ENCODE measurements at regions not wholly inside any gene's neighbourhood (a gene's known extent, or its start where the extent isn't known, plus 50 kb on each side); places are given as distances from the start of the nearest gene placed in this dataset.

DNA sequence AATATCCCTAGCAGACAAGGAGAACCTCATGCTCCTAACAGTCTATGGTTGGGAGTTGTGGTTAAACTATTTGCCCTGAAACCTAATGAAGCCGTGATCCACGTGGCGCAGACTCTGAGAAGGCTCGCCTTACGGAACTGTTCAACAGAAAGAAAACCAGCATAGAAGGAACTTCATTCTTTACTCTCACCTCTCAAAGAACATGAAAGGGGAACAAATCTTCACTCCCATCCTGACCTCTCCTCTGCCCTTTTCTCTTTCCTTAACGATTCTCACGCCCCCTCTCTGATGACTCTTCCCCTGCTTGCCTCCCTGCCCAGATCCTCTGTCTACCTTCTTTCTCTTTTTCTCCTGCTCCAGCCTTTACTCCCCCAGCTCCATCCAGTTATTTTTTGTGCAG is 54.2 kb downstream of the IRAG1 start (continued):
- TF ChIP-seq SAP30 (IDR thresholded peaks at IDR 0.05; ENCODE audit: insufficient read depth, insufficient replicate concordance, low read length), result no peak

Data from H1 (cell line).